ENCODE measurements at regions not wholly inside any gene's neighbourhood (a gene's known extent, or its start where the extent isn't known, plus 50 kb on each side); places are given as distances from the start of the nearest gene placed in this dataset.

DNA sequence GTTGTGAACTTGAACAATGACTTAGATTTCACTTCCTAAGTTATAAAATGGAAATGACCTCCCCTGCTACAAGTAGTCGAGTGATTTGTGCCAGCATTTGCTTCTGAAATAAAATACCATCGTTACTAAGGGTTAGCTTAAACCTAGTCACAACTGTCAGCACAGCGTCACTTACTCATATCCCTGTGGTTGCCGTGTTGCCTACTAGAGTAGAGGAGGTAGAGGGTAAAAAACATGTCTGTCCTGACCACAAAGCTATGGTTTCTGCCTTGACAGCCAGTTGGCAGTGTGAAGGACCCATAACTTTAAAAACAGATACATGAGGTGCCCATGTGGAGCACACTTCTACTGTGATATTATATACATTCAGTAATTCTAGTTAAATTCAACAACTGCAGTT lies 234.2 kb upstream of the RGS6 start:
- TF ChIP-seq, protein P1, sequence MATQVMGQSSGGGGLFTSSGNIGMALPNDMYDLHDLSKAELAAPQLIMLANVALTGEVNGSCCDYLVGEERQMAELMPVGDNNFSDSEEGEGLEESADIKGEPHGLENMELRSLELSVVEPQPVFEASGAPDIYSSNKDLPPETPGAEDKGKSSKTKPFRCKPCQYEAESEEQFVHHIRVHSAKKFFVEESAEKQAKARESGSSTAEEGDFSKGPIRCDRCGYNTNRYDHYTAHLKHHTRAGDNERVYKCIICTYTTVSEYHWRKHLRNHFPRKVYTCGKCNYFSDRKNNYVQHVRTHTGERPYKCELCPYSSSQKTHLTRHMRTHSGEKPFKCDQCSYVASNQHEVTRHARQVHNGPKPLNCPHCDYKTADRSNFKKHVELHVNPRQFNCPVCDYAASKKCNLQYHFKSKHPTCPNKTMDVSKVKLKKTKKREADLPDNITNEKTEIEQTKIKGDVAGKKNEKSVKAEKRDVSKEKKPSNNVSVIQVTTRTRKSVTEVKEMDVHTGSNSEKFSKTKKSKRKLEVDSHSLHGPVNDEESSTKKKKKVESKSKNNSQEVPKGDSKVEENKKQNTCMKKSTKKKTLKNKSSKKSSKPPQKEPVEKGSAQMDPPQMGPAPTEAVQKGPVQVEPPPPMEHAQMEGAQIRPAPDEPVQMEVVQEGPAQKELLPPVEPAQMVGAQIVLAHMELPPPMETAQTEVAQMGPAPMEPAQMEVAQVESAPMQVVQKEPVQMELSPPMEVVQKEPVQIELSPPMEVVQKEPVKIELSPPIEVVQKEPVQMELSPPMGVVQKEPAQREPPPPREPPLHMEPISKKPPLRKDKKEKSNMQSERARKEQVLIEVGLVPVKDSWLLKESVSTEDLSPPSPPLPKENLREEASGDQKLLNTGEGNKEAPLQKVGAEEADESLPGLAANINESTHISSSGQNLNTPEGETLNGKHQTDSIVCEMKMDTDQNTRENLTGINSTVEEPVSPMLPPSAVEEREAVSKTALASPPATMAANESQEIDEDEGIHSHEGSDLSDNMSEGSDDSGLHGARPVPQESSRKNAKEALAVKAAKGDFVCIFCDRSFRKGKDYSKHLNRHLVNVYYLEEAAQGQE (IDR thresholded peaks at IDR 0.05; ENCODE audit: borderline replicate concordance): no peak
- no peak for TF ChIP-seq EZH2 (IDR thresholded peaks at IDR 0.05; ENCODE audit: borderline replicate concordance, insufficient read depth, low read length, poor library complexity, severe bottlenecking)
- TF ChIP-seq, protein P2, sequence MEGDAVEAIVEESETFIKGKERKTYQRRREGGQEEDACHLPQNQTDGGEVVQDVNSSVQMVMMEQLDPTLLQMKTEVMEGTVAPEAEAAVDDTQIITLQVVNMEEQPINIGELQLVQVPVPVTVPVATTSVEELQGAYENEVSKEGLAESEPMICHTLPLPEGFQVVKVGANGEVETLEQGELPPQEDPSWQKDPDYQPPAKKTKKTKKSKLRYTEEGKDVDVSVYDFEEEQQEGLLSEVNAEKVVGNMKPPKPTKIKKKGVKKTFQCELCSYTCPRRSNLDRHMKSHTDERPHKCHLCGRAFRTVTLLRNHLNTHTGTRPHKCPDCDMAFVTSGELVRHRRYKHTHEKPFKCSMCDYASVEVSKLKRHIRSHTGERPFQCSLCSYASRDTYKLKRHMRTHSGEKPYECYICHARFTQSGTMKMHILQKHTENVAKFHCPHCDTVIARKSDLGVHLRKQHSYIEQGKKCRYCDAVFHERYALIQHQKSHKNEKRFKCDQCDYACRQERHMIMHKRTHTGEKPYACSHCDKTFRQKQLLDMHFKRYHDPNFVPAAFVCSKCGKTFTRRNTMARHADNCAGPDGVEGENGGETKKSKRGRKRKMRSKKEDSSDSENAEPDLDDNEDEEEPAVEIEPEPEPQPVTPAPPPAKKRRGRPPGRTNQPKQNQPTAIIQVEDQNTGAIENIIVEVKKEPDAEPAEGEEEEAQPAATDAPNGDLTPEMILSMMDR (IDR thresholded peaks at IDR 0.05; ENCODE audit: poor library complexity, severe bottlenecking): no peak
- no peak for TF ChIP-seq EP300 (conservative IDR thresholded peaks at IDR 0.05; ENCODE audit: poor library complexity, severe bottlenecking)
- TF ChIP-seq RAD21 (conservative IDR thresholded peaks at IDR 0.05): no peak
- TF ChIP-seq POLR2AphosphoS5 (IDR thresholded peaks at IDR 0.05): no peak
- no peak for TF ChIP-seq TAF1 (IDR thresholded peaks at IDR 0.05; ENCODE audit: low read depth)
